ENCODE measurements at regions not wholly inside any gene's neighbourhood (a gene's known extent, or its start where the extent isn't known, plus 50 kb on each side); places are given as distances from the start of the nearest gene placed in this dataset.

DNA sequence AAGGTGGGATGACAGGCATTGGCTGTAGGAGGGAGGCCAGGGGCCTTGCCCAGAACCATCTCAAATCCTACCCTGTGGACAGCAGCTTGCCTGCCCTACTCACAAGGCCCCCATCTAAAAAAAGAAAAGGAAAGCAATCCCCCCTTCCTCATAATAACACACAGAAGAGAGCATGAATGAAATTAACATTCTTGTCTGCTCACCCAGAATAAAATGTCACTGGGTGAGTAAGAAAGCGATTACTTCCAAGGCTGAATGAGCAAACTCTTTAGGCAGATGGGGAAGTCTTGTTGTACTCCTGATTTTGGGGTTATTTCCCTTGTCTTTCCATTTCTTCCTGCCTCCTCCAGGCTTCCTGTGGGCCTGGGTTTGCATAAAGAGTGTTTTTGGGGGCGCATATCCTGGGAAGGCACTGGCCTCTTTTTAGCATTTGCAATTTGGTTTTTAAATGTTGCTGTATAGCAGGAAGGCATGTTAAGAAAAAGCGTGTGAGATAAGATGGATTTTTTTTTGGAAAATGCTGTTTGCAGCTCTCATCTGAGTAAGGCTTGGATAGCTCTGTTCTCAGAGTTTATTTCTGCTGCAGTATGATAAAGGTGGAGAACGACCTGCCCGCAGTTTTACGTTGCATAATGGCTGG, 248.3 kb upstream of the GATB start:
- H3K27me3 ChIP-seq = no peaks in the 10 kb centered on the region
- no peak overlapping the region for H3K27ac ChIP-seq
- H3K4me3 ChIP-seq = no peak overlapping the region
- no peaks in the 10 kb centered on the region for H3K4me1 ChIP-seq
- intact Hi-C loops (cut with DNase I; ENCODE audit: low total_unique reads) = no loop called here
- TF ChIP-seq, protein P1, sequence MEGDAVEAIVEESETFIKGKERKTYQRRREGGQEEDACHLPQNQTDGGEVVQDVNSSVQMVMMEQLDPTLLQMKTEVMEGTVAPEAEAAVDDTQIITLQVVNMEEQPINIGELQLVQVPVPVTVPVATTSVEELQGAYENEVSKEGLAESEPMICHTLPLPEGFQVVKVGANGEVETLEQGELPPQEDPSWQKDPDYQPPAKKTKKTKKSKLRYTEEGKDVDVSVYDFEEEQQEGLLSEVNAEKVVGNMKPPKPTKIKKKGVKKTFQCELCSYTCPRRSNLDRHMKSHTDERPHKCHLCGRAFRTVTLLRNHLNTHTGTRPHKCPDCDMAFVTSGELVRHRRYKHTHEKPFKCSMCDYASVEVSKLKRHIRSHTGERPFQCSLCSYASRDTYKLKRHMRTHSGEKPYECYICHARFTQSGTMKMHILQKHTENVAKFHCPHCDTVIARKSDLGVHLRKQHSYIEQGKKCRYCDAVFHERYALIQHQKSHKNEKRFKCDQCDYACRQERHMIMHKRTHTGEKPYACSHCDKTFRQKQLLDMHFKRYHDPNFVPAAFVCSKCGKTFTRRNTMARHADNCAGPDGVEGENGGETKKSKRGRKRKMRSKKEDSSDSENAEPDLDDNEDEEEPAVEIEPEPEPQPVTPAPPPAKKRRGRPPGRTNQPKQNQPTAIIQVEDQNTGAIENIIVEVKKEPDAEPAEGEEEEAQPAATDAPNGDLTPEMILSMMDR (IDR thresholded peaks at IDR 0.05) = no peak
- H3K36me3 ChIP-seq = no peaks in the 10 kb centered on the region
- no peak for DNase-seq
- no peaks in the 10 kb centered on the region for H3K9me3 ChIP-seq

DNA sequence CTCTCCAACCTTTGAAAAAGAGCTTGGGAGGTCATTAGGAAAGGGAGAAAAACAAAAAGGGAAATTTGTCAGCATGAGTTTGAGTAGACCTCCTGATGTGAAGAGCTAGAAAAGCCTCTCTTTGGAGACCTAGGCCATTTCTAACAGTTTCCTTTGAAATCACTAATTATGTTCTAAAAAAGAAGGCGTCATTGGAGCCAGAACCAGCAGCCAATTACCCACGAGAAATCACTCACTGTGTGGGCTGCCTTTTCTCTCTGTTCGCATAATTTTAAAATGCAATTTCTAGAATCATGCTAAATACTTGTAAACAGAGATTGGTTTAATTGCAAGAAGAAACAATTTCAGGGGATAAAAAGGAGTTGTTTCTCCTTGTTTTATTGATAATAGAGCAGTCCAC, 246.3 kb upstream of the GATB start:
- intact Hi-C loops (cut with DNase I; ENCODE audit: low total_unique reads) = no loop called here
- no peaks in the 10 kb centered on the region for H3K9me3 ChIP-seq
- H3K4me1 ChIP-seq = no peaks in the 10 kb centered on the region
- no peak overlapping the region for H3K4me3 ChIP-seq
- no peak overlapping the region for H3K27ac ChIP-seq
- no peak for TF ChIP-seq POLR2A (IDR thresholded peaks at IDR 0.05)
- TF ChIP-seq, protein P1 (IDR thresholded peaks at IDR 0.05) = no peak
- DNase-seq = no peak
- H3K36me3 ChIP-seq = no peaks in the 10 kb centered on the region
- H3K27me3 ChIP-seq = no peaks in the 10 kb centered on the region

DNA sequence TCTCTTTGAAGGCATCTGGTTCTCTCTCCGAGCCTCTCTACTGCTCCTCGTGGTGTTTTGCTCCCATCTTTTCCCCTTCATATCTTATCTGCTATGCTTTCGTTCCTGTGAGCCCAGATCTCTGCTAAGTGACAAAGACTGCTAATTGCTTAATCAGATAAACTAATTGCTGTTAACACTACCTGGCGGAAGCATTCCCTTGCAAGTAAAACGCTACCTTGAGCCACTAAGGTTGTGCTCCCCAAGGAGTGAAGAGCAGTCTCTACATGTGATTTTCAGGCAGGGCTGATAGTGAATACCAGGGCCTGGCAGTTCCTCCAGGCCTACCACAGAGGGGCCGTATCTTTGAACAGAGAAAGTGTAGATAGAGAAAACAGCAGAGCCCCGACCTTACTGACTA, 244.0 kb upstream of the GATB start:
- no peak for DNase-seq
- Histone ChIP-seq H3K9me3 (no peaks in the 10 kb centered on the region), H3K4me1 (no peaks in the 10 kb centered on the region), H3K27ac (no peak overlapping the region), H3K36me3 (no peaks in the 10 kb centered on the region), H3K4me3 (no peak overlapping the region), H3K27me3 (no peaks in the 10 kb centered on the region)
- TF ChIP-seq POLR2A (IDR thresholded peaks at IDR 0.05) = no peak
- TF ChIP-seq, protein P1 (IDR thresholded peaks at IDR 0.05) = no peak
- intact Hi-C loops (cut with DNase I; ENCODE audit: low total_unique reads) = no loop called here

DNA sequence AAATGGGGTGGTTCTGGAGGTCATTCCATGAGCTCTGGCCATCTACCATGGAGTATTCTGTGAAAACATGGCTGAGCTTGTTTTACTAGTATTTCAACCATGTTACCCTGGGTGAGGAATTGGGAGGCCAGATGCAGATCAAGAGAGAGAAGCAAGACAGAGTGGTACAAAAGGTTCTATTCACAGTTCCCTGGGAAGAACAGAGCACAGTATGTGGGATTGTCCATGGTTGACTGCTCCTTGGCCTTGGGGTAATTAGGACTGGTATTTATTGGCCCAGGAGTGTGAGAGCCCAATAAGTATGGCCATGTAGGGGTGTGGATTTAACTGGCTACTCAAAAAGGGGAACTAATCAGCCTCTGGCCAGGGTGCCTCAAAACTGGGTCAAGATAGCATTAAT, 239.7 kb upstream of the GATB start:
- no peak for DNase-seq

DNA sequence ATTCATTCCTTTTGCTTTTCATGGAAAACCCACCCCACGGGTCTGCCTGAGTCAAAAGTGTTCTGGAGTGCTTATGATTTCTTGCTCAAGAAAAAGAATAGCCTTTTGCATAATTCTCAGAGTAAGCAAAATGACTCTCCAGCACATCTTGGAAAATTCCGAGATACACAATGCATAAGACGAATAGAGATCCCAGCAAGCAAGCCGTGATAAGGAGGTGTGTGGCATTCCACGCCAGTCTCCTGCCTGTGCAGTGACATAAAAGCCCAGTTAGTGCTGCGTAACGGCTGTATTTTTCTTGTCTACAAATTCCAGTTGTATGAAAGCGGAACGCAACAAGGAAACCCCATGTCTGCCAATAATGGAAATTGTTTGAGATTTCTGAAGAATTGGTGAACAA, 237.9 kb upstream of the GATB start:
- no peaks in the 10 kb centered on the region for H3K27me3 ChIP-seq

More for the DNA sequence above, 239.7 kb upstream of the GATB start:
- H3K4me1 ChIP-seq = no peaks in the 10 kb centered on the region
- intact Hi-C loops (cut with DNase I; ENCODE audit: low total_unique reads) = no loop called here
- H3K27ac ChIP-seq = no peak overlapping the region
- no peaks in the 10 kb centered on the region for H3K27me3 ChIP-seq
- H3K36me3 ChIP-seq = no peaks in the 10 kb centered on the region
- H3K4me3 ChIP-seq = no peak overlapping the region
- H3K9me3 ChIP-seq = no peaks in the 10 kb centered on the region
- TF ChIP-seq, protein P1 (IDR thresholded peaks at IDR 0.05) = no peak
- no peak for TF ChIP-seq POLR2A (IDR thresholded peaks at IDR 0.05)

More for the DNA sequence above, 237.9 kb upstream of the GATB start:
- Histone ChIP-seq H3K36me3 (no peaks in the 10 kb centered on the region), H3K27ac (no peak overlapping the region), H3K4me1 (no peaks in the 10 kb centered on the region), H3K4me3 (no peak overlapping the region), H3K9me3 (no peaks in the 10 kb centered on the region)
- no peak for DNase-seq
- TF ChIP-seq, protein P1 (IDR thresholded peaks at IDR 0.05) = no peak
- no peak for TF ChIP-seq POLR2A (IDR thresholded peaks at IDR 0.05)
- intact Hi-C loops (cut with DNase I; ENCODE audit: low total_unique reads) = no loop called here
